Spinal cord (tissue), 9 donors: ENCODE measurements at regions not wholly inside any gene's neighbourhood (a gene's known extent, or its start where the extent isn't known, plus 50 kb on each side); places are given as distances from the start of the nearest gene placed in this dataset.
"Not testable (repeated sequence)": the region's sequence is repeated elsewhere in the genome, so short reads cannot be mapped to it uniquely, and the experiment has no call there.

ENCODE experiments used
- DNase-seq, 6 donors: peaks; one replicate each; pipeline versions ENCODE4 v3.0.0 to v3.0.0-alpha.2; 2013 to 2015; ENCODE audit warnings: low spot score in 6 of 6, low read depth in 4 of 6
- H3K27ac ChIP-seq: one replicate; pipeline ENCODE4 v1.5.1; 2013; ENCODE audit warnings: low read depth, low read length, control low read depth
- H3K27me3 ChIP-seq: one replicate; pipeline ENCODE4 v1.6.1; 2013; ENCODE audit warnings: low read length; ENCODE audit not compliant: control insufficient read depth, insufficient read depth
- H3K36me3 ChIP-seq: one replicate; pipeline ENCODE4 v1.6.1; 2013; ENCODE audit warnings: low read length; ENCODE audit not compliant: control insufficient read depth, insufficient read depth
- H3K4me1 ChIP-seq: one replicate; pipeline ENCODE4 v1.6.1; 2013; ENCODE audit warnings: low read length; ENCODE audit not compliant: control insufficient read depth, insufficient read depth
- H3K4me3 ChIP-seq: one replicate; pipeline ENCODE4 v1.5.1; 2013; ENCODE audit warnings: low read depth, low read length, control low read depth
- H3K9me3 ChIP-seq: one replicate; pipeline ENCODE4 v1.6.1; 2013; ENCODE audit warnings: low read length; ENCODE audit not compliant: control insufficient read depth, insufficient read depth
- WGBS: methylation state at CpG from one replicate; pipeline ENCODE4 v1.1.5; 2013; ENCODE audit warnings: missing lambda C conversion rate; ENCODE audit not compliant: insufficient coverage; 5-methylcytosine and 5-hydroxymethylcytosine counted together
- donor health status: healthy.

GRCh38 chrX:39782276-39782675 is 315.5 kb downstream of the BCOR start:
- Histone ChIP-seq H3K36me3 (no peaks in the 10 kb centered on the region), H3K27me3 (peaks cover 6% of the 10 kb centered on the region), H3K4me3 (no peak overlapping the region), H3K27ac (no peak overlapping the region), H3K4me1 (no peaks in the 10 kb centered on the region), H3K9me3 (no peaks in the 10 kb centered on the region)
- no peak for DNase-seq
- 49% methylated on average over 4 of the region's 4 CpGs for WGBS

- Histone ChIP-seq H3K9me3 (no peaks in the 10 kb centered on the region), H3K36me3 (no peaks in the 10 kb centered on the region), H3K27me3 (no peaks in the 10 kb centered on the region), H3K4me3 (no peak overlapping the region), H3K27ac (no peak overlapping the region), H3K4me1 (no peaks in the 10 kb centered on the region)
- DNase-seq: no peak
- 94% methylated on average over 5 of the region's 6 CpGs for WGBS
Observed at GRCh38 chrX:39787999-39788398, 309.8 kb downstream of the BCOR start.

- Histone ChIP-seq H3K4me3 (no peak overlapping the region), H3K4me1 (no peaks in the 10 kb centered on the region), H3K9me3 (no peaks in the 10 kb centered on the region), H3K36me3 (no peaks in the 10 kb centered on the region), H3K27me3 (no peaks in the 10 kb centered on the region), H3K27ac (no peak overlapping the region)
- WGBS: 85% methylated on average over 5 of the region's 6 CpGs
- no peak for DNase-seq
Observed at GRCh38 chrX:39788521-39788920, 309.2 kb downstream of the BCOR start.

- Histone ChIP-seq H3K36me3 (no peaks in the 10 kb centered on the region), H3K4me3 (no peak overlapping the region), H3K27ac (no peak overlapping the region), H3K4me1 (no peaks in the 10 kb centered on the region), H3K27me3 (no peaks in the 10 kb centered on the region), H3K9me3 (no peaks in the 10 kb centered on the region)
- DNase-seq: no peak
- WGBS: 78% methylated on average over 6 of the region's 6 CpGs
Observed at GRCh38 chrX:39791691-39792090, 306.1 kb downstream of the BCOR start.

GRCh38 chrX:39795605-39796004 is 302.2 kb downstream of the BCOR start:
- H3K4me3 ChIP-seq: no peak overlapping the region
- no peaks in the 10 kb centered on the region for H3K9me3 ChIP-seq
- 52% methylated on average over 4 of the region's 7 CpGs for WGBS
- no peaks in the 10 kb centered on the region for H3K27me3 ChIP-seq
- DNase-seq: no peak
- no peak overlapping the region for H3K27ac ChIP-seq
- H3K36me3 ChIP-seq: no peaks in the 10 kb centered on the region
- H3K4me1 ChIP-seq: no peaks in the 10 kb centered on the region

GRCh38 chrX:39796856-39797255 is 300.9 kb downstream of the BCOR start:
- H3K27ac ChIP-seq: no peak overlapping the region
- no peaks in the 10 kb centered on the region for H3K9me3 ChIP-seq
- DNase-seq: no peak
- WGBS: 87% methylated on average over 3 of the region's 3 CpGs
- H3K27me3 ChIP-seq: peaks cover 3% of the 10 kb centered on the region
- H3K4me3 ChIP-seq: no peak overlapping the region
- no peaks in the 10 kb centered on the region for H3K36me3 ChIP-seq
- no peaks in the 10 kb centered on the region for H3K4me1 ChIP-seq

GRCh38 chrX:39798488-39798887 is 299.3 kb downstream of the BCOR start:
- DNase-seq, H3K27ac ChIP-seq, H3K36me3 ChIP-seq, H3K4me1 ChIP-seq, H3K4me3 ChIP-seq, H3K27me3 ChIP-seq, H3K9me3 ChIP-seq: not testable (repeated sequence)
- WGBS: 71% methylated on average over 1 of the region's 2 CpGs

GRCh38 chrX:39802354-39802753 is 295.4 kb downstream of the BCOR start:
- DNase-seq: no peak
- Histone ChIP-seq H3K4me3 (no peak overlapping the region), H3K9me3 (no peaks in the 10 kb centered on the region), H3K27ac (no peak overlapping the region), H3K4me1 (no peaks in the 10 kb centered on the region), H3K27me3 (peaks cover 7% of the 10 kb centered on the region), H3K36me3 (no peaks in the 10 kb centered on the region)
- WGBS: 70% methylated on average over 7 of the region's 11 CpGs

GRCh38 chrX:39802908-39803307 is 294.9 kb downstream of the BCOR start:
- no peak for DNase-seq
- no peak overlapping the region for H3K27ac ChIP-seq
- H3K27me3 ChIP-seq: peaks cover 7% of the 10 kb centered on the region
- no peaks in the 10 kb centered on the region for H3K36me3 ChIP-seq
- H3K4me1 ChIP-seq: no peaks in the 10 kb centered on the region
- WGBS: 50% methylated on average over 8 of the region's 10 CpGs
- H3K9me3 ChIP-seq: no peaks in the 10 kb centered on the region
- H3K4me3 ChIP-seq: no peak overlapping the region

- Histone ChIP-seq H3K4me3 (no peak overlapping the region), H3K9me3 (no peaks in the 10 kb centered on the region), H3K27me3 (peaks cover 18% of the 10 kb centered on the region), H3K4me1 (peaks cover 9% of the 10 kb centered on the region), H3K36me3 (no peaks in the 10 kb centered on the region), H3K27ac (no peak overlapping the region)
- WGBS: 91% methylated on average over 2 of the region's 2 CpGs
- DNase-seq: no peak
Observed at GRCh38 chrX:39805022-39805421, 292.7 kb downstream of the BCOR start.
